Activated CD8-positive, alpha-beta T cell treated with anti-CD3 and anti-CD28 coated beads for 36 hours (primary cell): ENCODE measurements at regions not wholly inside any gene's neighbourhood (a gene's known extent, or its start where the extent isn't known, plus 50 kb on each side); places are given as distances from the start of the nearest gene placed in this dataset.

Experiments
- ATAC-seq: fragments of 200-7000 bp; cut with Tn5 transposase; one replicate; pipeline ENCODE4 v1.10.0; 2021; ENCODE audit warnings: mild to moderate bottlenecking, moderate library complexity
- CTCF ChIA-PET: fragments of 350-600 bp; sonication (Branson Sonifier 250); formaldehyde crosslinking; loops from one replicate; lab custom pipeline; 2021; ENCODE audit warnings: antibody characterized with exemption; lab: Charles Lee
- POLR2A ChIA-PET: fragments of 350-600 bp; sonication (Branson Sonifier 250); formaldehyde crosslinking; loops from one replicate; lab custom pipeline; 2021; ENCODE audit warnings: antibody characterized with exemption; lab: Charles Lee
- DNase-seq: peaks from one replicate; pipeline ENCODE4 v3.0.0-alpha.2; 2020
- H3K27ac Mint-ChIP-seq: one replicate; pipeline ENCODE4 v1.8.0; 2021; ENCODE audit warnings: mild to moderate bottlenecking, mixed read lengths
- H3K27me3 Mint-ChIP-seq: one replicate; pipeline ENCODE4 v1.8.0; 2021; ENCODE audit warnings: mixed read lengths
- H3K36me3 Mint-ChIP-seq: one replicate; pipeline ENCODE4 v1.8.0; 2021; ENCODE audit warnings: low read depth, mixed read lengths
- H3K4me1 Mint-ChIP-seq: one replicate; pipeline ENCODE4 v1.8.0; 2021; ENCODE audit warnings: low read depth, mixed read lengths
- H3K4me3 Mint-ChIP-seq: one replicate; pipeline ENCODE4 v1.8.0; 2021; ENCODE audit warnings: mild to moderate bottlenecking, moderate library complexity, mixed read lengths
- H3K9me3 Mint-ChIP-seq: one replicate; pipeline ENCODE4 v1.8.0; 2021; ENCODE audit warnings: mixed read lengths
- intact Hi-C: fragments of 100-400 bp; cut with micrococcal nuclease; formaldehyde crosslinking; loops from one replicate; pipeline ENCODE4 v1.10.0; 2022
- TF ChIP-seq, protein P1 (sequence below): fragments of 200-600 bp; IDR thresholded peaks from one replicate; pipeline ENCODE4 v1.8.0; 2022; ENCODE audit warnings: antibody characterized with exemption, mild to moderate bottlenecking

DNA sequence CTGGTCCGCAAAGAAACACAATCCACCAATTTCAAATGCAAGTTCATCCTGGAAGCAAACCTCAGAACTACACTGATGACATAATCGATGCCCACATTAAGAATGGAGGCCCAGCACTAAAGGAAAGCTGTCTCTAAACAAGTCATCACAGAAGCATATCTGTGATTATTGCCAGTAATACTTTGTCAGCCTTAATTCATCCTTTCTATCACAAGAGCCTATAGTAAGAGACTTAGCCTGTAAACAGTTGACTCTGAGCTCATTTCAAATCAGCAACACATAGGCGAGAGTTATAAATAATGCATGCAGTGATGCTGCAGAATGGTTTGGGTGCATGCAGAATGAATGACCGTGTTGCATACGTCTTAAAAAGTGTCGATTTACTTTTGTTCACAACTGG lies 105.9 kb upstream of the ZFP42 start:
- intact Hi-C loops = no loop called here
- Mint-ChIP-seq H3K4me3 (no peak overlapping the region), H3K4me1 (no peaks in the 10 kb centered on the region), H3K27ac (no peak overlapping the region), H3K27me3 (no peaks in the 10 kb centered on the region), H3K36me3 (no peaks in the 10 kb centered on the region), H3K9me3 (peaks cover 13% of the 10 kb centered on the region)
- TF ChIP-seq, protein P1, sequence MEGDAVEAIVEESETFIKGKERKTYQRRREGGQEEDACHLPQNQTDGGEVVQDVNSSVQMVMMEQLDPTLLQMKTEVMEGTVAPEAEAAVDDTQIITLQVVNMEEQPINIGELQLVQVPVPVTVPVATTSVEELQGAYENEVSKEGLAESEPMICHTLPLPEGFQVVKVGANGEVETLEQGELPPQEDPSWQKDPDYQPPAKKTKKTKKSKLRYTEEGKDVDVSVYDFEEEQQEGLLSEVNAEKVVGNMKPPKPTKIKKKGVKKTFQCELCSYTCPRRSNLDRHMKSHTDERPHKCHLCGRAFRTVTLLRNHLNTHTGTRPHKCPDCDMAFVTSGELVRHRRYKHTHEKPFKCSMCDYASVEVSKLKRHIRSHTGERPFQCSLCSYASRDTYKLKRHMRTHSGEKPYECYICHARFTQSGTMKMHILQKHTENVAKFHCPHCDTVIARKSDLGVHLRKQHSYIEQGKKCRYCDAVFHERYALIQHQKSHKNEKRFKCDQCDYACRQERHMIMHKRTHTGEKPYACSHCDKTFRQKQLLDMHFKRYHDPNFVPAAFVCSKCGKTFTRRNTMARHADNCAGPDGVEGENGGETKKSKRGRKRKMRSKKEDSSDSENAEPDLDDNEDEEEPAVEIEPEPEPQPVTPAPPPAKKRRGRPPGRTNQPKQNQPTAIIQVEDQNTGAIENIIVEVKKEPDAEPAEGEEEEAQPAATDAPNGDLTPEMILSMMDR = no peak
- ChIA-PET CTCF (no interaction called here), POLR2A (no interaction called here)
- DNase-seq = no peak
- no peak for ATAC-seq

- intact Hi-C loops = no loop called here
- Mint-ChIP-seq H3K36me3 (no peaks in the 10 kb centered on the region), H3K27ac (no peak overlapping the region), H3K4me3 (no peak overlapping the region), H3K9me3 (peaks cover 9% of the 10 kb centered on the region), H3K27me3 (no peaks in the 10 kb centered on the region), H3K4me1 (no peaks in the 10 kb centered on the region)
- TF ChIP-seq, protein P1 = no peak
- ATAC-seq = no peak
- no peak for DNase-seq
- ChIA-PET POLR2A (no interaction called here), CTCF (no interaction called here)
These were observed 102.2 kb upstream of the ZFP42 start for GRCh38 chr4:187893418-187893817.

DNA sequence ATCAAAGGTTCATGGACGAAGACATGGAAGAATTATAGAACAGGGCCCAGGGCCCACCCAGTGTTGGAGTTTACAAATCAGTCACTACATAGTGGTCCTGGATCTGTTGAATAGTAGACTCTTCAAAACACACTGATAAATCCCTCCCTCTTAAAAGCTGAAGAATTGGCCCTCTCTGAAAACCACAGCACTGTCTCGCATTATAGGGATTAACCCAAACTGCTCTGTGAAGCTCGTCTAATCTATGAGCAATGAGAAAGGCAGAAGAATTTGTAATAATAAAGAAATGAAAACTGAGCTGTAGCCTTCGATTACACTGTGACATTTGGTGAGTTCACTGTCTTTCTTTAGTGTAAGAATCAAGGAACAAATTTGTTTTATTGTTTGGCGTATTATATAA lies 92.5 kb upstream of the ZFP42 start:
- intact Hi-C loops = no loop called here
- Mint-ChIP-seq H3K27me3 (no peaks in the 10 kb centered on the region), H3K9me3 (peaks cover 15% of the 10 kb centered on the region), H3K36me3 (no peaks in the 10 kb centered on the region), H3K4me1 (no peaks in the 10 kb centered on the region), H3K4me3 (no peak overlapping the region), H3K27ac (no peak overlapping the region)
- ChIA-PET CTCF (no interaction called here), POLR2A (no interaction called here)
- TF ChIP-seq, protein P1 = no peak
- DNase-seq (no peak), ATAC-seq (no peak)

DNA sequence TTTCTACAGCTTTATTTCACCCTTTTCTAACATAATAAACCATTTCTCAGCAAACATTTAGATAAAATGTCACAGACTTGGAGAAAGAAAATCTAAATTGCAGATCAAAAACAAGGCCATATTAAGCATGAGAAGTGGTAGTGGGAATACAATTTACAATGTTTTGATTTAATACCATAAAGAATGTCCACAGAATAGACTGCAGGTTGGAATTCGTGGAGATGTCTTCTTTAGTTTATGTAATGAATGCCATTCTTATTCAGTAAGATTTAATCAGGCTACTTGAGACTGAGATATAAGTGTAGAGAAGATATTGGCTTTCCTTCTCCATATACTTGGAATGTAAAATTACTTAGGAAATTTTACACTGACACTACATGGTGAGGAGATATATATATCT lies 91.9 kb upstream of the ZFP42 start:
- Mint-ChIP-seq H3K9me3 (peaks cover 15% of the 10 kb centered on the region), H3K4me3 (no peak overlapping the region), H3K36me3 (no peaks in the 10 kb centered on the region), H3K4me1 (no peaks in the 10 kb centered on the region), H3K27me3 (no peaks in the 10 kb centered on the region), H3K27ac (no peak overlapping the region)
- no peak for ATAC-seq
- intact Hi-C loops = no loop called here
- DNase-seq = no peak
- ChIA-PET CTCF (no interaction called here), POLR2A (no interaction called here)
- TF ChIP-seq, protein P1 = no peak

DNA sequence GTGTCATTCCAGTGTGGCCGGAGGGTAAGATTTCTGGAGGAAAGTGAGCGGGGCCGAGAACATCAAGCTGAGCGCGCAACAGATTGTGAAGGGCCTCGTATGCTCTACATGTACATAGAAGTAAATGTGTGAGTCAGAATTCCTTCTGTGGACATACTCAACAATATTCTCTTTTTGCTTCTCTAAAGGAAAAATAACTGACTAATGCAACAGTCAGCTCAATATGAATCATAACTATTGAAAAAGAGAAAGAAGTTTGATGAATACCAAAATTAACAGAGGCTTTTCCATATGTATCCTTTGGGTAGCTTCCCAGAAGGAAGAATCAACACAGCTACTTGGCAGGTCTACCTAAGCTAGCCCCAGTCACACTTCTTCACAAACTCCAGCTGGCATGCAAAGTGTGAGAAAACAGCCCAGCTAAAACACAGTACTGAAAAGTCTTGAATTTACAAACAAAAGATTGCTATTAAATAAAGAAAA lies 87.5 kb upstream of the ZFP42 start:
- H3K9me3 Mint-ChIP-seq = peaks cover 9% of the 10 kb centered on the region
- H3K4me3 Mint-ChIP-seq = no peak overlapping the region
- CTCF ChIA-PET = no interaction called here
- DNase-seq = no peak
- POLR2A ChIA-PET = no interaction called here
- no peak for ATAC-seq
- no peak overlapping the region for H3K27ac Mint-ChIP-seq
- intact Hi-C loops = no loop called here
- H3K4me1 Mint-ChIP-seq = no peaks in the 10 kb centered on the region
- TF ChIP-seq, protein P1 = no peak
- no peaks in the 10 kb centered on the region for H3K36me3 Mint-ChIP-seq
- H3K27me3 Mint-ChIP-seq = no peaks in the 10 kb centered on the region
